SH-SY5Y (cell line): ENCODE measurements at regions not wholly inside any gene's neighbourhood (a gene's known extent, or its start where the extent isn't known, plus 50 kb on each side); places are given as distances from the start of the nearest gene placed in this dataset.

Experiments
- GATA2 ChIP-seq: IDR thresholded peaks from 2 replicates; pipeline ENCODE4 v1.6.1; 2011; ENCODE audit warnings: mild to moderate bottlenecking, low read depth, low read length
- GATA3 ChIP-seq: IDR thresholded peaks from 2 replicates; pipeline ENCODE4 v1.6.1; 2011; ENCODE audit warnings: low read depth, mild to moderate bottlenecking, low read length, moderate library complexity

- no peak for TF ChIP-seq GATA2
- TF ChIP-seq GATA3, result no peak
Observed at GRCh38 chr20:24899153-24899552, 49.9 kb upstream of the CST7 start.
